Activated CD4-positive, CD25-positive, alpha-beta regulatory T cell treated with anti-CD3 and anti-CD28 coated beads, Interleukin-2, amount 50 U/mL, for 24 hours (primary cell): ENCODE measurements at regions not wholly inside any gene's neighbourhood (a gene's known extent, or its start where the extent isn't known, plus 50 kb on each side); places are given as distances from the start of the nearest gene placed in this dataset.
"Not testable (repeated sequence)": the region's sequence is repeated elsewhere in the genome, so short reads cannot be mapped to it uniquely, and the experiment has no call there.

Experiments
- ATAC-seq, 2 donors: fragments of 150-1000 bp; cut with Tn5 transposase; one replicate each; pipeline ENCODE4 v1.10.0; 2021; ENCODE audit warnings: mild to moderate bottlenecking in 1 of 2, moderate library complexity in 1 of 2

DNA sequence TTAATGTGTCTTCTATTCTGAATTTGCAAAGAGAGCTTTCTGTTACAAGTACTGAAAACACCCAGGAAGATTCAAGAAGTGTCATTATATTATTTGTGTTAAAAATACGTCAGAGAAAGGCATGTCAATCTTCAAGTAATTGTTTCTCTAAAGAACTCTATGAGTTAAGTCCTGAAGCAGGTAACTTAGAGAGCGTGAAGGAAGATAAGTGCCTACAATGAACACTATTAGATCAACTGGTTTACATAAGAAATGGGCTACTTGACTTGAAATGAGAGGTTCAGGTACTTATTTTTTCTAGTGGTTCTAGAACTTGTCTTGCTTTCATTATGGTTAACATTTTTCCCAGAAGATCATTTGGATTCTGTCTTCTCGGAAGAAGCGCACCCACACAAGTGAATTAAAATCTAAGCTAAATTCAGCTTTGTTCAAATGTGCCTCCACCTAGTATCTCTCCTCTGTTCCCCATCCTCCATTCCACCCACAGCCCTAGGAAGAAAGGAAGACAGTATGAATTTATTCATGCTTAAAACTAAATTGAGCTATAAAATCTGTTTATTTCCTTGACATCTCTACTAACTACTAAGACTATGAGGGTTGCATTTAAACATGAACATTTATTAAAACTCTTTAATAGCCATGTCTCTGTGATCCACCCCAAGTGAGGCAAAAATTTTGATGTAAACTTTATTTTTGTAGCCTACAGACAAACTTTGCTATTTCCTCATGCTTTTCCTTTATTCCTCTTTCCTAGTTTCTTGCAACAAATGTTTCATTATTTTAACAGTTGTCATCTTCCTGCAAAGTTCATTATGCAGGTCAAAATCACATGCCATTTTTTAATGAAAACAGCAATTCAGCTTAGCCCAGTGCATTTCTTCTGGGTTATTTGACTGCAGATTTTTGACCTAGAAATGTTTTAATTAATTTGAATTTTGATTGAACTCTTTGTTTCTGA, 206.8 kb downstream of the KCNJ2 start:
- ATAC-seq, result no peak

- ATAC-seq, result no peak
Measured at GRCh38 chr17:70377654-70378053, 208.3 kb downstream of the KCNJ2 start.

GRCh38 chr17:70378076-70378475, 208.7 kb downstream of the KCNJ2 start:
- no peak for ATAC-seq

GRCh38 chr17:70379945-70380344, 210.6 kb downstream of the KCNJ2 start:
- no peak for ATAC-seq

GRCh38 chr17:70381916-70382315, 212.6 kb downstream of the KCNJ2 start:
- ATAC-seq, result not testable (repeated sequence)

DNA sequence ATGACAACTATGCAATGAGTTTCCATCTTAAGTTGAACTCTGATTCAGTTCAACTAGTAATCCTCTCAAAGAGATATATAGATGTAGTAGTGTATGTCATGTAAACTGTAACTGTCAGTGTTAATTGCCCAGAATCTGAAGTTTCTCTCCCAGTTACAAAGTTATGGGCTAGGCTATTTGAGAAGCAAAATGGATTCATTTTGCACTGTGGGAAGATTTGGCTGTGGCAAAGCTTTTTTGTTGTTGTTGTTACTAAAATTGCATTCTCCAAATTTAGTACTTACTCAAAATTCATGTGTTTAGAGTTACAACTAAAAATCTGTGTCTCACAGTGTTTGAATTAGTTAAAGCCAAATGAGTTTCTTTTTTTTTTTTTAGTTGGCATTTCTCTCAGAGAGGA, 219.0 kb downstream of the KCNJ2 start:
- no peak for ATAC-seq

DNA sequence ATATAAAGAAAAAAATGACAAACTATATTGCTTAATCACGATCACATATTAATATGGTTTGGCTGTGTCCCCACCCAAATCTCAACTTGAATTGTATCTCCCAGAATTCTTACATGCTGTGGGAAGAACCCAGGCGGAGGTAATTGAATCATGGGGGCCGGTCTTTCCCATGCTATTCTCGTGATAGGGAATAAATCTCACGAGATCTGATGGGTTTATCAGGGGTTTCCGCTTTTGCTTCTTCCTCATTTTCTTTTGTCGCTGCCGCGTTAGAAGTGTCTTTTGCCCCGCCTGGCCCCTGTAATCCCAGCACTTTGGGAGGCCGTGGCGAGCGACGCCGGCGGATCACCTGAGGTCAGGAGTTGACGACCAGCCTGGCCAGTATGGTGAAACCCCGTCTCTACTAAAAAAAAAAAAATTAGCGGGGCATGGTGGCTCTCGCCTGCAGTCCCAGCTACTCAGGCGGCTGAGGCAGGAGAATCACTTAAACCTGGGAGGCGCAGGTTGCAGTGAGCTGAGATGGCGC, 220.0 kb downstream of the KCNJ2 start:
- not testable (repeated sequence) for ATAC-seq

- no peak for ATAC-seq
Measured at GRCh38 chr17:70390049-70390448, 220.7 kb downstream of the KCNJ2 start.

DNA sequence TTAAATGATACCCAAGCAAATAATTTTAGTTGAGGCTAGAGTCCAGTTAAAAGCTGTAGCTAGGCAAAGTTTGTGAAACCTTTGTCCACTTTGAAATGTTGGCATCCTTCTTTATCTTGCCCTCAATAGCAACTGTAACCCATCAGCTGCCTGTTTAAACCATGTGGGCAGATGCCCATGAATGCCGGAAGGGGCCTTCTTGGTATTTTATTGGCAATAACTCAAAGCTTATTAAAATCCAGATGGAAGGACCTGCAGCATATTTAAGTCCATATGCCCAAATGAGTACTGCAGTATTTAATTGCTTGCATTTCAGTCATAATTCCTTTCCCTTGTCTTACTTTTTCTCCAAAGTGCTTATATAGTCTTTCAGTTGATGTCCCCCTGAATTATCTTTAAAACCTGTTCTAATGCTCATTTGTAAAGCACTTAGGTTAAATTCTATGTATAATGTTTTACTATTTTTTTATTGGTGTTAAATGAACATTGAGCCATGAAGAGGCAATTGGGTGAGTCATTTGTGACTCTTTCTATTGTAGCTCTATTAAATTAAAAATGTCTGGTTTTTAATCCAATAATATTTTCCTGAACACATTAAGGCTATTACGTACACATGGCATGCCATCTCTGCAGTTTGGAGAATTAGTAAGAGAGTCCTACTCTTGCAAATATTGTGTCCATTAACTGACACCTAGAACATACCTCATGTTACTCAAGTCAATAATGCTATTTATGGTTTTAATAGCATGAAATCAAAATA, 225.3 kb downstream of the KCNJ2 start:
- no peak for ATAC-seq

DNA sequence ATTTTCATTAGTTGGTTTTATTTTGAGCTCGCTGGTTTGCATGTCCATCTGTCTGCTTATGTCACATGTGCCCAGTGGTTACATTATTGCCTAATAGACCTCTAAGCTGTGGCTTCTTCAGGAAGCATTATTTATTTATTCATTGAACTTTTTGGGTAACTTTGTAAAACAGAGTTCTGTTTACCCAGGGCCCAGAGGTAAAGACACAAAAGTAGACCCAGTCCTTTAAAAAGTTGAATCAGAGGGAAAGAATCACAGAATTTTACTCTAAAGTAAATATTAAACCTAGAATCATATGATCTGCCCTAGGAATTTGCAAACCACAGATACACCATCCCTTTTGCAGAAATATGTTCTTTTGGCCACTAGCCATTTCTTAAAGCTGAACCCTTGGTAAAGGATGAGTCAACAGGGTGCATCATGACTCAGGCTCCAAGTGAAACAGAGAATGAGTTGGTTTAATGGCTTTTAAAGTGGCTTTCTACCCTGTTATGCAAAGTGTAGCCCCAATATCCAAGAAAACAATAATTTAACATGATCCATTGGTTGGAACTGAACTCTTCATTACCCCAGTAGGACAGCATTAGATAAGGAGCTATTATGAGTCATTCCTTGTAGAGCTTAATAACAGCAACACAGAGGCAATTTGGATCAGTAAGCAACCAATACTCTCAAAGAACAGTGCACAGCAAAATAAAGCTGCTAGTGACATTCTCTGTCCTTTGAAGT, 236.3 kb downstream of the KCNJ2 start:
- no peak for ATAC-seq

- ATAC-seq, result no peak
Measured at GRCh38 chr17:70407506-70407905, 238.2 kb downstream of the KCNJ2 start.

DNA sequence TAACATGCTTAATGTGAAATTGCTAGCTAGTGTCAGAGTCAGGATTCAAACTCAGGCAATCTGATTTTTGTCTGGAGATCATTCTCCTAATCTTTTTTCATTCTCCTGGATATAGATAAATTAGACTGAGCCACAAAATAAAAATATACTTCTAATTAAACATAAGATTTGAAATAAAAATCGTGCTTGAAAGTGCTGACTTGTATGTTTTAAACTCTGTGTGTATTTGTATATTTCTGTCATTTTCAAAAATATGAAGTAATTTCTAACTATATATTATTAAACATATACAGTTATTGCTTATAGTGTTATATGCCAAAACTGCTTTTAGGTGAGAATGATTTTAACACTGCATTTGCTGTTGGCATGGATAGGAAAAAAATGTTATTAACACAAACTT, 239.4 kb downstream of the KCNJ2 start:
- ATAC-seq, result no peak

DNA sequence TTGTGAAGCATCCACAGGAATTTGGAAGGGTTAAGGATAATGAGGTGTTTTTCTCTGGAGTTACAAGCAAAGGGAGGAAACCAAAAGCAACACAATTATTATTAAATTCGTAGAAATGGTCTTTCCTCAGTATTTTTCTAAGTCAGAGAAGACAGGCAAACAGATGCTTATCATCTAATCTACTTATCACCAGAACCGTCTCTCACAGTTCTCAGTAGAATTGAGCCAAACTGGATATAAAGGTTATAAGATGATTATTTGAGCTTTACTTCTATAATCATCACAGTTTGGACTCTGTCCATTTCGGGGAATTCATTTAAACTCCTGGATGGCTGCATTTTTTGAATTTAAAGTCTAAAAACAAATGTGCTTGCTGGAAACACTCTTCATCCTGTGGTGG, 245.0 kb downstream of the KCNJ2 start:
- no peak for ATAC-seq

- ATAC-seq, result no peak
Measured at GRCh38 chr17:70420861-70421445, 251.6 kb downstream of the KCNJ2 start.

GRCh38 chr17:70422862-70423261, 253.5 kb downstream of the KCNJ2 start:
- no peak for ATAC-seq

GRCh38 chr17:70423562-70423961, 254.2 kb downstream of the KCNJ2 start:
- ATAC-seq, result no peak

DNA sequence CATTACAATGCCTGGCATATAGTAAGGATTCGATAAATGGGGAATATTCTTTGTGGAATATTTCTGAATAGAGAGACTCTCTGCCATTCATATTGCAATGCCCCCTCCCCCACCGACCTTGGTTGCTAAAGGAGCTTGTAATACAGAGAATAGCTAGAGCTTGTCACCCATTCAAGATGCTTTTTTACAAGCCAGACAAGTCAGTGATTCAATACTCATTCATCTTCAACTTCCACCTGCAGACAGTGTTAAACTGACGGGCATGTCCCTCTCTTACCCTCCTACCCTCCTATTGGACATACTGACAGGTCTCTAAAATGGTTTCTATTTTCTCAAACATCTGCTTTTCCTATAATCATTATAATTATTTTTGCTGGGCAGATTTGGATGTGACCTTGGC, 257.4 kb downstream of the KCNJ2 start:
- no peak for ATAC-seq

- ATAC-seq, result no peak
Measured at GRCh38 chr17:70434536-70435490, 265.5 kb downstream of the KCNJ2 start.

- ATAC-seq, result no peak
Measured at GRCh38 chr17:70437656-70438055, 268.3 kb downstream of the KCNJ2 start.

DNA sequence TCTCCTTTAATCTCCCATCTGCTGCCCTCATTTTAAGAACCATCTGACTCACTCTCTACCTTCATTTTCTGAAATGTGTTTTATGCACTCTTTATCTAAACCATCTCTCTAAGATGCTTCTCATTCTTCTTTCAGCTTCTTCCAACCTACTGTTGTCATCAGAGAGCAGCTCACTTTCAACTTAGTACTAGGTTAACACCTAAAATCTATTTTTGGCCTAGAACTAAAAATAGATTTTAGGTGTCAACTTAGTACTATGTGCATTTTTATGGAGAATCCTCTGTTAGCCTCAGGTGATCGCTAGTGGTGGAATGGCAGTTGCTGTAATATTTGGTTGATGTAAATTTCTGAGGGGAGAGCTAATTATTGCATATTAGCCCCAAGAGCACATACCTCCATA, 277.1 kb downstream of the KCNJ2 start:
- no peak for ATAC-seq

DNA sequence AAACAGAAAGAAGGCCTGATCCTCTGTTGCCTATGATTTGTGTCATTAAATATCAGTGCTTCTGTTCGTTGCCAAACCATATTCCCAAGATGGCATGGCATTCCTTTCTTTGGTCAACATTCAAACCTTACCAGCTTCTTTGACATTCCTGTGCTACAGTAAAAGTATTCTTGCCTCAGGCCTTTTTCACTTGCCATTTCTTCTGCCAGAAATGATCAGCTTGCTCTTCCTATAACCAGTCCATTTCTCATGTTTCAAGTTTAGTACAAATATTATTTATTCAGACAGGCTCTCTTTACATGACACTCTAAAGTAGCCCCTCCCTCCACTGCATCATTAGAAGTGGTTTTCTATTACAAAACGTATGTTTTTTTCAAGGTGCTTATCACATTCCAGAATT, 278.3 kb downstream of the KCNJ2 start:
- no peak for ATAC-seq
